GM10248 (cell line): ENCODE measurements at regions not wholly inside any gene's neighbourhood (a gene's known extent, or its start where the extent isn't known, plus 50 kb on each side); places are given as distances from the start of the nearest gene placed in this dataset.
A peak's percentile ranks its signal among the peaks of the same experiment; 100 is the strongest.

ENCODE experiments used
- CTCF ChIA-PET: fragments of 300-600 bp; sonication (Branson Sonifier 250); formaldehyde crosslinking; extraction: SDS; loops from one replicate; lab custom pipeline; 2021; ENCODE audit warnings: antibody characterized with exemption; lab: Yijun Ruan, JAX
- POLR2A ChIA-PET: fragments of 350-650 bp; sonication (Branson Sonifier 250); formaldehyde crosslinking; extraction: SDS; loops from one replicate; lab custom pipeline; 2020; ENCODE audit warnings: antibody characterized with exemption; lab: Yijun Ruan, JAX
- DNase-seq: peaks from one replicate; pipeline ENCODE4 v3.0.0; 2012; ENCODE audit errors: extremely low spot score
- TF ChIP-seq, protein P1 (sequence below): IDR thresholded peaks from 2 replicates; pipeline ENCODE4 v1.5.1; 2012; ENCODE audit warnings: mild to moderate bottlenecking, low read depth; ENCODE audit errors: extremely low read depth, missing control alignments, control extremely low read depth

GRCh38 chr10:111354859-111355258 lies 278.0 kb downstream of the ADRA2A start:
- CTCF ChIA-PET: interaction anchor here (1.3 kb wide), 1 partner anchor 10 kb away, joined by 3 read pairs; no protein-coding TSS in a partner anchor
- TF ChIP-seq, protein P1, sequence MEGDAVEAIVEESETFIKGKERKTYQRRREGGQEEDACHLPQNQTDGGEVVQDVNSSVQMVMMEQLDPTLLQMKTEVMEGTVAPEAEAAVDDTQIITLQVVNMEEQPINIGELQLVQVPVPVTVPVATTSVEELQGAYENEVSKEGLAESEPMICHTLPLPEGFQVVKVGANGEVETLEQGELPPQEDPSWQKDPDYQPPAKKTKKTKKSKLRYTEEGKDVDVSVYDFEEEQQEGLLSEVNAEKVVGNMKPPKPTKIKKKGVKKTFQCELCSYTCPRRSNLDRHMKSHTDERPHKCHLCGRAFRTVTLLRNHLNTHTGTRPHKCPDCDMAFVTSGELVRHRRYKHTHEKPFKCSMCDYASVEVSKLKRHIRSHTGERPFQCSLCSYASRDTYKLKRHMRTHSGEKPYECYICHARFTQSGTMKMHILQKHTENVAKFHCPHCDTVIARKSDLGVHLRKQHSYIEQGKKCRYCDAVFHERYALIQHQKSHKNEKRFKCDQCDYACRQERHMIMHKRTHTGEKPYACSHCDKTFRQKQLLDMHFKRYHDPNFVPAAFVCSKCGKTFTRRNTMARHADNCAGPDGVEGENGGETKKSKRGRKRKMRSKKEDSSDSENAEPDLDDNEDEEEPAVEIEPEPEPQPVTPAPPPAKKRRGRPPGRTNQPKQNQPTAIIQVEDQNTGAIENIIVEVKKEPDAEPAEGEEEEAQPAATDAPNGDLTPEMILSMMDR: no peak
- POLR2A ChIA-PET: no interaction called here
- DNase-seq: no peak

GRCh38 chr10:111356571-111356970 lies 279.7 kb downstream of the ADRA2A start:
- POLR2A ChIA-PET: no interaction called here
- DNase-seq: no peak
- CTCF ChIA-PET: interaction anchor here (1.7 to 1.8 kb wide), 3 partner anchors 8 to 18 kb away, joined by 5 to 6 read pairs (median 5); no protein-coding TSS in a partner anchor
- TF ChIP-seq, protein P1: no peak

GRCh38 chr10:111357859-111358258 lies 281.0 kb downstream of the ADRA2A start:
- ChIA-PET CTCF (interaction anchor here (0.7 to 1.8 kb wide), 4 partner anchors 9 to 1074 kb away, joined by 3 to 6 read pairs (median 5); no protein-coding TSS in a partner anchor), POLR2A (no interaction called here)
- TF ChIP-seq, protein P1: no peak
- DNase-seq: no peak

GRCh38 chr10:111360260-111360925 lies 283.6 kb downstream of the ADRA2A start:
- CTCF ChIA-PET: interaction anchor here (0.6 to 1.4 kb wide), 5 partner anchors 9 to 36 kb away, joined by 3 read pairs; no protein-coding TSS in a partner anchor
- TF ChIP-seq, protein P1: peak; percentile 32
- POLR2A ChIA-PET: no interaction called here
- peak; percentile 13 for DNase-seq

- ChIA-PET CTCF (no interaction called here), POLR2A (no interaction called here)
- no peak for DNase-seq
- TF ChIP-seq, protein P1: no peak
These were observed 290.7 kb downstream of the ADRA2A start for GRCh38 chr10:111367531-111367930.

GRCh38 chr10:111370101-111370500 lies 293.3 kb downstream of the ADRA2A start:
- ChIA-PET POLR2A (no interaction called here), CTCF (interaction anchor here (1.4 kb wide), 1 partner anchor 13 kb away, joined by 5 read pairs; no protein-coding TSS in a partner anchor)
- TF ChIP-seq, protein P1: no peak
- no peak for DNase-seq
